Testis (tissue), 2 donors: ENCODE measurements at regions not wholly inside any gene's neighbourhood (a gene's known extent, or its start where the extent isn't known, plus 50 kb on each side); places are given as distances from the start of the nearest gene placed in this dataset.

Experiments used
- CTCF ChIP-seq, 3 experiments: fragments of 450-650 bp in 2 of 3; fragments of 200-600 bp in 1 of 3; sonication (generic) in 1 of 3; IDR thresholded peaks; one replicate each; pipeline ENCODE4 v1.5.1; 2016 to 2019; ENCODE audit warnings: antibody characterized with exemption in 3 of 3, mild to moderate bottlenecking in 2 of 3, moderate library complexity in 1 of 3
- POLR2A ChIP-seq: fragments of 450-650 bp; IDR thresholded peaks from one replicate; pipeline ENCODE4 v1.6.1; 2017; ENCODE audit warnings: antibody characterized with exemption, mild to moderate bottlenecking, moderate library complexity

GRCh38 chr10:114723991-114724715 is 66.1 kb upstream of the ABLIM1 start:
- TF ChIP-seq CTCF (IDR thresholded peaks at IDR 0.05) (no peak), POLR2A (no peak)
